Heart left ventricle (tissue), 16 donors: ENCODE measurements at regions not wholly inside any gene's neighbourhood (a gene's known extent, or its start where the extent isn't known, plus 50 kb on each side); places are given as distances from the start of the nearest gene placed in this dataset.

Source experiments
- ATAC-seq, 4 donors: fragments of 200-7000 bp; cut with Tn5 transposase; one replicate each; pipeline ENCODE4 v1.9.1; 2020 to 2022; ENCODE audit warnings: moderate library complexity in 4 of 4, mild to moderate bottlenecking in 3 of 4, moderate number of reproducible peaks in 1 of 4
- DNase-seq, 5 donors: peaks; one replicate each; pipeline ENCODE4 v3.0.0-alpha.2; 2020
- H3K27ac ChIP-seq, 12 donors: fragments of 200-600 bp; sonication (generic) in 4 of 12; one replicate each; pipeline versions ENCODE4 v1.5.0 to v1.8.0; 2016 to 2022; ENCODE audit warnings: mild to moderate bottlenecking in 2 of 12
- H3K27me3 ChIP-seq, 9 donors: fragments of 200-600 bp; sonication (generic) in 2 of 9; one replicate each; pipeline versions ENCODE4 v1.5.1 to v1.8.0; 2016 to 2022; ENCODE audit warnings: mild to moderate bottlenecking in 3 of 9
- H3K36me3 ChIP-seq, 9 donors: fragments of 200-600 bp; sonication (generic) in 2 of 9; one replicate each; pipeline versions ENCODE4 v1.5.0 to v1.8.0; 2018 to 2022; ENCODE audit warnings: mild to moderate bottlenecking in 2 of 9
- H3K4me1 ChIP-seq, 12 donors: fragments of 200-600 bp; sonication (generic) in 4 of 12; one replicate each; pipeline versions ENCODE4 v1.5.0 to v1.8.0; 2016 to 2022; ENCODE audit warnings: mild to moderate bottlenecking in 3 of 12
- H3K4me3 ChIP-seq, 12 donors: fragments of 200-600 bp; sonication (generic) in 4 of 12; one replicate each; pipeline versions ENCODE4 v1.5.0 to v1.8.0; 2017 to 2022; ENCODE audit warnings: mild to moderate bottlenecking in 9 of 12, moderate library complexity in 4 of 12
- H3K9me3 ChIP-seq, 12 donors: fragments of 200-600 bp; sonication (generic) in 4 of 12; one replicate each; pipeline versions ENCODE4 v1.5.0 to v1.8.0; 2016 to 2022; ENCODE audit warnings: mild to moderate bottlenecking in 1 of 12
- POLR2A ChIP-seq, 2 donors: fragments of 450-650 bp; IDR thresholded peaks; one replicate each; pipeline ENCODE4 v1.6.1; 2017; ENCODE audit warnings: antibody characterized with exemption in 2 of 2, mild to moderate bottlenecking in 2 of 2, moderate library complexity in 2 of 2
- WGBS, 4 donors: extraction: QIAGEN DNeasy Blood & Tissue Kit in 2 of 4; methylation state at CpG; one replicate each; pipeline versions ENCODE4 v1.1.5 to v1.1.7; 2013 to 2018; 5-methylcytosine and 5-hydroxymethylcytosine counted together
- intact Hi-C, 10 donors: fragments of 100-400 bp; cut with DNase I; formaldehyde crosslinking; loops; one replicate each; pipeline versions ENCODE4 v1.11.1 to v1.14.2; 2022
- TF ChIP-seq, protein P1 (sequence below), 12 donors: fragments of 200-600 bp; sonication (generic) in 4 of 12; IDR thresholded peaks; one replicate each; pipeline versions ENCODE4 v1.5.0 to v1.8.0; 2018 to 2022; ENCODE audit warnings: antibody characterized with exemption in 12 of 12, mild to moderate bottlenecking in 5 of 12
- donor health status: ischemic (EF 13 %, LVEDD 7.1; RV severe dilation, severe dysfunction).
- donor health status: healthy with polysubstance abuse.
- donor health status: DM: no; HTN: yes; CAD: no.
- donor health status: DM: no; HTN: no; CAD: no.
- donor health status: ischemic (EF 25% LVEDD 6.9; RV normal size, moderate dysfunction).
- donor health status: ischemic (EF 25% LVEDD 5.7; RV mildly dilated, moderate dysfunction).
- donor health status: healthy.
- donor health status: DM: yes; HTN: yes; CAD: no.
- donor health status: ischemic (EF 35%, LVEDD 5.7; RV mildly dilated, moderate dysfunction).
- donor health status: nonischemic (EF 11% LVEDD 7.7; RV severe dilation, severe dysfunction).
- donor health status: DM: yes; HTN: yes; CAD: no.
- donor health status: PGD.
- donor health status: ischemic (EF 29% LVEDD 5.4; RV normal size, mild dysfunction).
- donor health status: nonischemic (EF 23%, LVEDD 6.1; RV moderate dilation, normal function).

GRCh38 chr22:27197052-27197451 is 539.7 kb downstream of the MIAT start:
- DNase-seq: no peak
- ATAC-seq: no peak
- Histone ChIP-seq H3K9me3 (peaks cover 0 to 4% (median 0%) of the 10 kb centered on the region in 12 donors), H3K27me3 (peaks cover 0 to 38% (median 0%) of the 10 kb centered on the region in 9 donors), H3K27ac (peak overlapping the region in 2 of 12 donors; percentile 30 to 34), H3K4me1 (peaks cover 0 to 5% (median 0%) of the 10 kb centered on the region in 12 donors), H3K4me3 (no peak overlapping the region), H3K36me3 (no peaks in the 10 kb centered on the region)
- intact Hi-C loops: no loop called here
- TF ChIP-seq, protein P1, sequence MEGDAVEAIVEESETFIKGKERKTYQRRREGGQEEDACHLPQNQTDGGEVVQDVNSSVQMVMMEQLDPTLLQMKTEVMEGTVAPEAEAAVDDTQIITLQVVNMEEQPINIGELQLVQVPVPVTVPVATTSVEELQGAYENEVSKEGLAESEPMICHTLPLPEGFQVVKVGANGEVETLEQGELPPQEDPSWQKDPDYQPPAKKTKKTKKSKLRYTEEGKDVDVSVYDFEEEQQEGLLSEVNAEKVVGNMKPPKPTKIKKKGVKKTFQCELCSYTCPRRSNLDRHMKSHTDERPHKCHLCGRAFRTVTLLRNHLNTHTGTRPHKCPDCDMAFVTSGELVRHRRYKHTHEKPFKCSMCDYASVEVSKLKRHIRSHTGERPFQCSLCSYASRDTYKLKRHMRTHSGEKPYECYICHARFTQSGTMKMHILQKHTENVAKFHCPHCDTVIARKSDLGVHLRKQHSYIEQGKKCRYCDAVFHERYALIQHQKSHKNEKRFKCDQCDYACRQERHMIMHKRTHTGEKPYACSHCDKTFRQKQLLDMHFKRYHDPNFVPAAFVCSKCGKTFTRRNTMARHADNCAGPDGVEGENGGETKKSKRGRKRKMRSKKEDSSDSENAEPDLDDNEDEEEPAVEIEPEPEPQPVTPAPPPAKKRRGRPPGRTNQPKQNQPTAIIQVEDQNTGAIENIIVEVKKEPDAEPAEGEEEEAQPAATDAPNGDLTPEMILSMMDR (IDR thresholded peaks at IDR 0.05): no peak
- no peak for TF ChIP-seq POLR2A (IDR thresholded peaks at IDR 0.05)
- 79 to 91% (median 82%) methylated on average over 3 to 4 of the region's 4 CpGs for WGBS, 4 donors

GRCh38 chr22:27197618-27198017 is 540.2 kb downstream of the MIAT start:
- Histone ChIP-seq H3K9me3 (peaks cover 0 to 4% (median 0%) of the 10 kb centered on the region in 12 donors), H3K4me3 (no peak overlapping the region), H3K27ac (no peak overlapping the region), H3K36me3 (no peaks in the 10 kb centered on the region), H3K27me3 (peaks cover 0 to 38% (median 0%) of the 10 kb centered on the region in 9 donors), H3K4me1 (peaks cover 0 to 6% (median 0%) of the 10 kb centered on the region in 12 donors)
- DNase-seq (no peak), ATAC-seq (no peak)
- WGBS, 4 donors: 84 to 95% (median 94%) methylated on average over 1 of the region's 1 CpG
- TF ChIP-seq, protein P1 (IDR thresholded peaks at IDR 0.05): no peak
- TF ChIP-seq POLR2A (IDR thresholded peaks at IDR 0.05): no peak
- intact Hi-C loops: no loop called here

DNA sequence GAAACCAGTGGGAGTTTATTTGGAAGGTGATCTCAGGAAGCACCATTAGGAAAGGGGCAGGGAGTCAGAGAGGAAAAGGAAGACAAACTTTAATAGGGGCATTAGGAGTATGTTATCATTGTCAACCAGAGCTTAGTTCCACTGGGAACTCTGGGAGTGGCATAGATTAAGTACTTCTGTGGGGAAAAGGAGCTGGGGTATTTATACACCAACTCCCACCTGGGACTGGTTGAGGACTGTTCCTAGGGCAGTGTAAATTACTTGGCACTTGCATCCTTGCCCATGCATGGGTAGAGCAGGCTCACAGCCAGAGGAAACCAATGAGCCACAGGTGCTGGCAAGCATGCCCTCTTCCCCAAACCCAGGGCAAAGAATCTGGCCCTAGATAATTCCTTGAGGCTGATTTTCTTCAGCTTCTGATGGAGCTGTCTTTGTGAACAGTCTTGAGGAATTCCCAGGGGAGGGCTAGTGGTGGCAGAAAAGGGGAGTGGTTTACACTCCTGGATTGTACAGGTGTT is 541.2 kb downstream of the MIAT start:
- Histone ChIP-seq H3K4me3 (no peak overlapping the region), H3K4me1 (peaks cover 0 to 13% (median 1%) of the 10 kb centered on the region in 12 donors), H3K36me3 (no peaks in the 10 kb centered on the region), H3K9me3 (peaks cover 0 to 4% (median 0%) of the 10 kb centered on the region in 12 donors), H3K27ac (no peak overlapping the region), H3K27me3 (peaks cover 0 to 42% (median 0%) of the 10 kb centered on the region in 9 donors)
- DNase-seq: no peak
- ATAC-seq: no peak
- no peak for TF ChIP-seq POLR2A (IDR thresholded peaks at IDR 0.05)
- TF ChIP-seq, protein P1 (IDR thresholded peaks at IDR 0.05): no peak
- intact Hi-C loops: no loop called here

DNA sequence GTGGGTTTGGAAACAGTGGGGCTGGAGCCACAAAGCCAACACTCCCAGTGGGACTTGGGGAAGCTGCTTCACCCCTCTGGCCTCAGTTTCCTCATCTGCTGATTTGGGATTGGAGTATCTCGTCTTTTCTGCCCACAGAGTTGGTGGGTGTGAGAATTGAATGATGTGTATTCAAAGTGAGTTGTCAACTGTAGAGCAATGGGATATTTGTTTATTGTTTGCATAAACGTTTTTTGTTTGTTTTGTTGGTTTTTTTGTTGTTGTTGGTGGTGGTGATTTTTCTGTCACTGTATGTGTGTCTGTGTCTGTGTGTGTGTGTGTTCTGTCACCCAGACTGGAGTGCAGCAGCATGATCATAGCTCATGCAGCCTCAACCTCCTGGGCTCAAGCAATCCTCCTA is 542.0 kb downstream of the MIAT start:
- ATAC-seq: no peak
- 59 to 77% (median 62%) methylated on average over 2 of the region's 2 CpGs for WGBS, 4 donors
- H3K27ac ChIP-seq: no peak overlapping the region
- peaks cover 0 to 4% (median 0%) of the 10 kb centered on the region in 12 donors for H3K9me3 ChIP-seq
- peaks cover 0 to 45% (median 0%) of the 10 kb centered on the region in 9 donors for H3K27me3 ChIP-seq
- peaks cover 0 to 13% (median 1%) of the 10 kb centered on the region in 12 donors for H3K4me1 ChIP-seq
- no peaks in the 10 kb centered on the region for H3K36me3 ChIP-seq
- no peak overlapping the region for H3K4me3 ChIP-seq
- DNase-seq: no peak
- TF ChIP-seq, protein P1 (IDR thresholded peaks at IDR 0.05): no peak
- TF ChIP-seq POLR2A (IDR thresholded peaks at IDR 0.05): no peak
- intact Hi-C loops: no loop called here
